NCI-H2227 (cell line): ENCODE measurements at regions not wholly inside any gene's neighbourhood (a gene's known extent, or its start where the extent isn't known, plus 50 kb on each side); places are given as distances from the start of the nearest gene placed in this dataset.
"Not testable (repeated sequence)": the region's sequence is repeated elsewhere in the genome, so short reads cannot be mapped to it uniquely, and the experiment has no call there.

ENCODE experiments used
- DNase-seq: peaks from one replicate; lab custom pipeline; 2025; ENCODE audit not compliant: unreplicated experiment; lab: John Stamatoyannopoulos, UW

GRCh38 chr6:20023549-20024315, 186.6 kb downstream of the ID4 start:
- DNase-seq, result not testable (repeated sequence)

GRCh38 chr6:20024316-20024673, 187.1 kb downstream of the ID4 start:
- no peak for DNase-seq

- no peak for DNase-seq
Measured at GRCh38 chr6:20024978-20025377, 187.3 kb downstream of the MBOAT1 start.

- no peak for DNase-seq
Measured at GRCh38 chr6:20025681-20026080, 186.6 kb downstream of the MBOAT1 start.

- no peak for DNase-seq
Measured at GRCh38 chr6:20028143-20028542, 184.1 kb downstream of the MBOAT1 start.

GRCh38 chr6:20028562-20028961, 183.7 kb downstream of the MBOAT1 start:
- no peak for DNase-seq

- no peak for DNase-seq
Measured at GRCh38 chr6:20029979-20030378, 182.3 kb downstream of the MBOAT1 start.

- DNase-seq, result no peak
Measured at GRCh38 chr6:20031342-20031741, 180.9 kb downstream of the MBOAT1 start.

- no peak for DNase-seq
Measured at GRCh38 chr6:20033697-20034407, 178.4 kb downstream of the MBOAT1 start.

GRCh38 chr6:20034408-20034769, 177.9 kb downstream of the MBOAT1 start:
- no peak for DNase-seq

- no peak for DNase-seq
Measured at GRCh38 chr6:20036141-20036677, 176.1 kb downstream of the MBOAT1 start.

- DNase-seq, result no peak
Measured at GRCh38 chr6:20038410-20039204, 173.7 kb downstream of the MBOAT1 start.

- no peak for DNase-seq
Measured at GRCh38 chr6:20044883-20045282, 167.4 kb downstream of the MBOAT1 start.
